ENCODE measurements at regions not wholly inside any gene's neighbourhood (a gene's known extent, or its start where the extent isn't known, plus 50 kb on each side); places are given as distances from the start of the nearest gene placed in this dataset.
"Not testable (repeated sequence)": the region's sequence is repeated elsewhere in the genome, so short reads cannot be mapped to it uniquely, and the experiment has no call there.

GRCh38 chr5:72760259-72760658 lies 56.2 kb upstream of the TNPO1 start:
- DNase-seq, result no peak

DNA sequence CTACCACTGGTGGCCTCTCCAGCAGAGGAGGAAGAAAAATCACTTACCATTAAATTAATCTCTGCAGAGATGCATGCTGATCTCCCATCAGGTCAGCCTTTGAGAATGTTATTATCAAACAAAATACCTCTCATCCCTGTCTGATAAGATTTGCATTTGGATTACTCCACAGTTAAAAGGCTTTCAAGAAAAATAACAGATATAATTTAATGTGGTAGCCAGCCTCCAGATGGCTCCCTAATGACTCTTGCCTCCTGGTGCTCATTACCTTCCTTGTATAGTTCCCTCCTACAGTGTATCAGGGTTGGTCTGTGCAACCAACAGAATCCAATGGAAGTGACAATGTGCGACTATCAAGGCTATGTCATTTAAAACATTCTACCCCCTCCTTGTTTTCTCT lies 63.6 kb upstream of the TNPO1 start:
- DNase-seq, result no peak

DNA sequence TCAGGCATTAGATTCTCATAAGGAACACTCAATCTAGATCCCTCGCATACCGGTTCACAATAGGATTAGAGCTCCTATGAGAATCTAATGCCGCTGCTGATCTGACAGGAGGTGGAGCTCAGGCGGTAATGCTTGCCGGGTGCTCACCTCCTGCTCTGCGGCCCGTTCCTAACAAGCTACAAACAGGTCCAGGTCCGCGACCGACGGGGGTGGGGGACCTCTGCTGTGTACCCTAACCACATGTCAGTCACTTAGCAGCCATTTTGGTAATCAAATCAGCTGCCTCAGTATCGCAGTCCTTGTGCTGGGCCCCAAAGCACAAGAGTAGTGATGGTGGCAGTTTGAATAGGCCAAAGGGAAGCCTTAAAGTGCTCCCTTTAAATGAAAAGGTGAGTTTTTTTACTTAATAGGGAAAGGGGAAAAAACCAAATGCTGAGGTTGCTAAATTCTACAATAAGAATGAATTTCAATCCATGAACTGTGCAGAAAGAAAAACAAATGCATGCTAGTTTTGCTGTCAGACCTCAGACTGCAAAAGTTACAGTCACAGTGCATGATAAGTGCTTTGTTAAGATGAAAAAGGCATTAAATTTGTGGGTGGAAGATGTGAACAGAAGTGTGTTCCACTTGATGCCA lies 67.0 kb upstream of the TNPO1 start:
- no peak for DNase-seq

DNA sequence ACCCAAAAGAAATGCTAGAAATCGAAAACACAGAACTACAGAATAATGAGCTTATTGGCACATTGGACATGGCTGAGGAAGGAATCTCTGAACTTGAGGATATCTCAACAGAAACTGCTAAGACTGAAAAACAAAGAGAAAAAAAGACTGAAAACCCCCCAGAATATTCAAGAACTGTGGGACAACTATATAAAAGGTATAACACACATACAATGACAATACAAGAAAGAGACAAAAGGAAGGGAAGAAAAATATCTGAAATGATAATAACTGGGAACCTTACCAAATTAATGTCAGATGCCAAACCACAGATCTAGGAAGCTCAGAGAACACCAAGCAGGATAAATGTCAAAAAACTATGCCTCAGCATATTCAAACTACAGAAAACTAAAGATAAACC lies 68.6 kb upstream of the TNPO1 start:
- no peak for DNase-seq

DNA sequence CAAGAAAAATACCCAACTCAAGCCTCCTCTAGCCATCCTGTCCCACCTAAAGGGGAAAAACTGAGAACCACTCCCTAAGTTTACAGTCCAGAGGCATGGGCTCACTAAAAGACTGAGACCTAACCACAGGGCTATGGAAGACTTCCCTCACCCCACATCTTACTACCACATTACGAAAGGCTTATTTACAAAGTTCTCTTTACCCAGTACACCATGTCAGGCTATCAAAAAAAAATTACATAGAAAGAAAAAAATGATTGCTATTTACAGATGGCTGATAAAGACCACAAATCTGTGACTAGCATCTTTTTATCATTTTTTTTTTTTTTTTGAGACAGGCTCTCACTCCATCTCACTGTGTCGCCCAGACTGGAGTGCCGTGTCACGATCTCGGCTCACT lies 69.7 kb upstream of the TNPO1 start:
- DNase-seq, result no peak

- no peak for DNase-seq
Observed at GRCh38 chr5:72744136-72744535, 72.3 kb upstream of the TNPO1 start.

- no peak for DNase-seq
Observed at GRCh38 chr5:72741805-72742204, 74.7 kb upstream of the TNPO1 start.

DNA sequence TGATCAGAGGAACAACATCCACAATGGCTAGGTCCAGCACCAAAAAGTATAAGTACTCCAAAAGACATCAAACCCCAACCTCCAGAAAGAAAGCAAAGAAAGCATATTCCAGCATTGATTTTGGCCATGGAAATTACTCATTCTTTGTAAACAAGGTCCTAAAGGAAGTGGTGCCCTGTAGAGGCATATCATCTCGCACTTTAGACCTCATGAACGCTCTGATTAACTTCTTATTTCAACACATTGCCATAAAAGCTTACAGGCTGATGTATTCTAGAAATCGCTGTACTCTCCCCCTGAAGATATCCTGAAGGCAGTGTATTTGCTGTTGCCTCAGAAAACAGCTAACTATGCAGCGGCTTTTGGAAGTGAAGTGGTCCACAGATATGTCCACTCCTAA lies 82.7 kb upstream of the TNPO1 start:
- no peak for DNase-seq

- DNase-seq, result no peak
Observed at GRCh38 chr5:72723581-72723980, 92.9 kb upstream of the TNPO1 start.

DNA sequence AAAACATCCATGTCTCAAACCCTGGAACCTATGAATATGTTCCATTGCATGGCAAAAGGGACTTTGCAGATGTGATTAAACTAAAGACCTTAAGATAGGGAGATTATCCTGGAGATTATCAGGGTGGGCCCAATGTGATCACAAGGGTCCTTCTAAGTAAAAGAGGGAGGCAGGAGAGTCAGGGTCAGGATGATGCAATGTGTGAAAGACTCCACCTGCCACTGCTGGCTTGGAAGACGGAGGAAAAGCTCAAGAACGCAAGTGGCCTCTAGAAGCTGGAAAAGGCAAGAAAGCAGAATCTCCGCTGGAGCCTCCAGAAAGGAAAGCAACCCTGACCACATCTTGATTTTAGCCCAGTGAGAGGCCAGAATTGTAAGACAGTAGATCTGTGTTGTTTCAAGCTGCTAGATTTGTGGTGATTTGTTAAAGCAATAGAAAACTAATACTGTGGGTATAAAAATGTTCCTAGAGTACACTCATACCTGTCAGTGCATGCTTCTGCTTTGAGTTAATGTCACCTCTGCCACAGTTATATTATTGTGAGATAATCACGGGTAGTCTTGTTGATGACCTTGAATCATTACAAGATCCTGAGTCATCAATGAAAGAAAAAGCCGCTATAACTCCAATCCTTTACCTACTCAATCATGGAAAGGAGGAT lies 93.5 kb upstream of the TNPO1 start:
- DNase-seq, result no peak

DNA sequence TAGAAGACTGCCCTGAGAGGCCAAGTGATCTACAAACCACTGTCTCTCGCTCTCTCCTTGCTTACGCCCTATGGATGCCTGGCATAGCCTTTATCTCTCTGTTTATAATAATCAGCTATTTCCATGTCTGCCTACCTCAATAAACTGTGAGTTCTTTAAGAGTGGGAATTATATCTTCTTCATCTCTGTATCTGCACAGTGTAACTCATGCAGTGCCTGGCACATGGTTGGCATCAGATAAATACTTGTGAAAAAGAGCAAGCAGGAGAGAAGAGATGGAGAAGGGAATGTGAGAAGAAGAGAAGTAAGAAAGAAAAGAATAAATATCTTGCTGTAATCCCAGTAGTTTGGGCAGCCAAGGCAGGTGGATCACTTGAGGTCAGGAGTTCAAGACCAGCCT lies 94.6 kb upstream of the TNPO1 start:
- no peak for DNase-seq

DNA sequence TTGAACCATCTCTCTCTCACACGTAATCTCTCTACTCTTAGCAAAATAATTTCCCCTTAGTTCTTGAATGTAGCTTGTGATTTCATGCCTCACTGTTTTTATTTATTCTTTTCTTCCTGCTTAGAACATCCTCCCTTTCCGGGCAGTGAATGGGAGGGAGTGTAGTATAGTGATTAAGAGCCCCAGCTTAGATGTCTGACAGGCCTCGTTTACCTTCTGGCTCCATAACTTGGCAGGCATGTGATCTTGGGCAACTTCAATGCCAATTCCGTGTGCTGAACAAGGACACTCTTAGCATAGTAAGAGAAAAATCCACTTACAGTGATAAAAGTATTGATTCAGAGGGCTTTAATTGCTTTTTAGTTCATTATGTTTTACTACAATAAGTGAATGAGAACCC lies 96.3 kb upstream of the TNPO1 start:
- no peak for DNase-seq

DNA sequence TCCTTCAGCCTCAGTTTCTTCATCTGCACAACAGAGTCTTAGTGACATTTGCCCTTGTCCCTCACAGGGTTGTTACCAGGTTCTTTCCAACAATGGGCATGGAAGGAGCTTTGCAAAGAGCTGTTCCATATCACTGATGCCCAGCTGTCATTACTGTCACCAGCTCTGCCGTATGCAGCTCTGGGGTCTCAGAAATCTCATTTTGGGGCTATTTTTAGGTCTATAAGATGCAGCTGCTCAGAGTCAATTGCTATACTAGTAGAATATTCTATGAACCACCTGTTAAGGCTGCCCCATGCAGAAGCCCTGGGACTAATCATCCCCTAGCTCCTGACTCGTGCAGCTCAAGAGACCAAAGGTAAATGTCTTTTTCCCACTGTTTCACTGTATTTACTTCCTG lies 105.1 kb upstream of the TNPO1 start:
- DNase-seq, result no peak

GRCh38 chr5:72709341-72709740 lies 107.1 kb upstream of the TNPO1 start:
- no peak for DNase-seq

DNA sequence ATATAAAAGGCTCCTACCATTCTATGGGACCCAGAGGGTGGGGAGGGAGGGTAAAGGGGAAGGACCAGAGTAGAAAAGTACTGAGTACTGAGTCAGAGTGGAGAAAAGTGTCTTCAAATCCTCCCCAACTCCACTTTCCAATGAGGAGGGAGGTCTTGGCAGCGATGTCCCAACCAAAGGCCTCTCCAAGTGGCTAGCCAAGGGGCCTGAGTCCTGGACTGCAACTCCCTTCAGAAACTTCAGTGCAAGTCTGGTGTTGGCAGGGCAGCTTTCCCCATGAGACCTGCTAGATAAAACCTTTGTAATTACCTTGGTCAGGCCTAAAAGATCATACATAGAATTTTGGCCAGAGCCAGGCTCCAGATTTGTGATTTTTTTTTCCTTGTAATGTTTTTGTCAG lies 111.3 kb upstream of the TNPO1 start:
- no peak for DNase-seq

- no peak for DNase-seq
Observed at GRCh38 chr5:72703876-72704275, 112.6 kb upstream of the TNPO1 start.

GRCh38 chr5:72702881-72703434 lies 113.5 kb upstream of the TNPO1 start:
- DNase-seq, result no peak

- DNase-seq, result not testable (repeated sequence)
Observed at GRCh38 chr5:72702105-72702504, 114.4 kb upstream of the TNPO1 start.

- no peak for DNase-seq
Observed at GRCh38 chr5:72698481-72698880, 118.0 kb upstream of the TNPO1 start.

DNA sequence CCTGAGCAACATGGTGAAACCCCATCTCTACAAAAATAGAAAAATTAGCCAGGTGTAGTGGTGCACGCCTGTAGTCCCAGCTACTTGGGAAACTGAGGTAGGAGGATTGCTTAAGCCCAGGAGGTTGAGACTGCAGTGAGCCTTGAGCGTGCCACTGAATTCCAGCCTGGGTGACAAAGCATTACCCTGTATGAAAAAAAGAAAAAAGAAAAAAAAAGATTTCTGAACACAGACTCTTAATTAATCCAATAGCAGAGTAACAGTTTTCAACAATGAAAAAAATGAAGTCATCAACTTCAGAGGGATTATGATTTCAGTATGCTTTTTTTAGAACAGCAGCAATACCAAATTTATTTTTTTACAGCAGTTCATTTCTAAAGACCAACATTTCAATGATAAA lies 118.8 kb upstream of the TNPO1 start:
- DNase-seq, result no peak

DNA sequence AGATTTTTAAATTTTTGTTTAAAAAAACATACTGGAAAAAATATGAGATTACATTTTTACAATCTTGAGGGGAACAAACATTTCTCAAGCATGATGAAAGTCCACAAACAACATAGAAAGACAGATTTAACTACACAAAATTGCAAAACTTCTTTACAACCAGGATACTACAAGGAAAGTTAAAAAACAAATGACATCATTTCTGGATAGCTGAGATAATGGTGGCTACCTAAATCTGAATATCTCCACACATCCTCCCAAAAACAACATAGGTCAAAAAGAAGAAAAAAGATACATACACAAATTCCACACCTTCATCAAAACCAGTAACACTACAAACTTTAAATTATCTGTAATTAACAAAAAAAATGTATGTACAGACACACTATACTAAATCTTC lies 120.8 kb upstream of the TNPO1 start:
- DNase-seq, result no peak

- no peak for DNase-seq
Observed at GRCh38 chr5:72694856-72695255, 121.6 kb upstream of the TNPO1 start.

DNA sequence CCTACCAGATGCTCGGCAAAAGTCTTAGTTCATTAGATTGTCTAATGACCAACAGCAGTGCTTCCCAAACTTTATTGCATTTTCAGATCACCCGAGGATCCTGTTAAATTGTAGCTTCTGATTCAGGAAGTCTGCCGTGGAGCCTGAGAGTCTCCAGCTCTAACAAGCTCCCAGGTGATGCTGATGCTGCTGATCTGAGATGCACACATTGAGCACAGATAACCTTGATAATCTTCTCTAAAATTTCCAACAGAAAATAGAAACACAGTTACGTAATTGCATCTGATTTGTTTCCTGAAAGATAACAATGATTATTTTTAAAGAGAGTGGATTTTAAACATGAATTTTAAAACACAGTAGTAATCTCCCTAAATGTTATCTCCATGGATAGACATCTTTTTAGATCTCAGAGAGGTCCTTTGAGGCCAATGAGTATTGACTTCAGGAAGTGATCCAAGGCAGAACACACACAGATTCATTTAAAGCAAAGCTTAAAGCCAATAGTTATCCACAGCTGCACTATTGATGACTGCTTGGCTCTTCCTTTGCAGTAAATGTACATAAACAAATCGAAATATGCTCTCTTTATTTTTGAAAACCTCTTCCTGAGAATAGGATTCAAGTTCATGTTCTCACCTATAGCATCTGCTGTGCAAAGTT lies 122.8 kb upstream of the TNPO1 start:
- DNase-seq, result no peak
